ENCODE measurements at regions not wholly inside any gene's neighbourhood (a gene's known extent, or its start where the extent isn't known, plus 50 kb on each side); places are given as distances from the start of the nearest gene placed in this dataset.

DNA sequence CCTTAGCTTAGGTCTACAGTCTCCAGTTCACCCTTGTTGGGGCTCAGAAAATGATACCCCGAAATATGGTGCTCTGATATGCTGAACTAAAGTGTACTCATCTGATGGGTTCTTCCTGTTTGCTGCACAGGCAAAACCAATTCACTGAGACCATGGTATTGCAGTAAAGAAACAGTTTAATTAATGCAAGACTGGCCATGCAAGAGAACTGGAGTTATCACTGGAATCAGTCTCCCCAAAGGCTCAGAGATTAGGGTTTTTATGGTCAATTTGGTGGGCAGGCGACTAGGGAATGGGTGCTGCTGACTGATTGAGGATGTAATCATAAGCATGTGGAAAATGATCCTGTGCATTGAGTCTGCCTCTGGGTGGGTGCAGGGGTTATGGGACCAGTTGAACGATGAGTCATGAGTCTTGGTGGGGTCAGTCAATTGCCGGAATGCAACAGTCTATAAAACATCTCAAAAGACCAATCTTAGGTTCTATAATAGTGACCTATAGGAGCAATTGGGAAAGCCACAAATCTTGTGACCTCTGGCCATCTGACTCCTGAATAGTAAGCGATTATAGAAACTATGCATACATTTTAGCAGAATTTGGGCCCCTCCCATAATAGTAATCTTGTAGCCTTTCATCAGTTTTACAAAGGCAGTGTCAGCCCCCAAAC lies 113.0 kb upstream of the ANKRD55 start:
- Histone ChIP-seq H3K4me1 (ENCODE audit: control insufficient read depth in 1 of 2, insufficient read depth in 2 of 2, low read depth in 1 of 2, low read length in 1 of 2) (peaks cover 6 to 12% of the 10 kb centered on the region in 2 experiments; a peak in 3 of 4 replicates), H3K36me3 (replicated peaks in 1 of 2; ENCODE audit: control insufficient read depth in 1 of 2, insufficient read depth in 2 of 2, low read length in 1 of 2) (no peaks in the 10 kb centered on the region), H3K9me2 (no peaks in the 10 kb centered on the region), H4K20me1 (ENCODE audit: insufficient read depth) (no peaks in the 10 kb centered on the region), H3K27me3 (ENCODE audit: insufficient read depth) (no peaks in the 10 kb centered on the region), H3K4me3 (ENCODE audit: low read depth in 2 of 2, low read length in 1 of 2) (no peak overlapping the region), H3K79me2 (ENCODE audit: insufficient read depth) (no peaks in the 10 kb centered on the region), H3F3A (replicated peaks; ENCODE audit: insufficient read depth) (peaks cover 11% of the 10 kb centered on the region), H3K27ac (ENCODE audit: low read depth in 2 of 2, low read length in 1 of 2) (peak overlapping the region in 1 of 2 experiments; percentile 83; a peak in 2 of 4 replicates), H3K9me3 (no peaks in the 10 kb centered on the region), H3K4me2 (no peak overlapping the region), H2AFZ (ENCODE audit: low read depth) (no peak overlapping the region), H3K9ac (no peak overlapping the region)
- ChIA-PET CTCF (no interaction called here), POLR2A (no interaction called here)
- 68% methylated on average over 5 of the region's 5 CpGs for WGBS (ENCODE audit: low lambda C conversion rate)
- no peak for DNase-seq
- TF ChIP-seq ELF1 (IDR thresholded peaks at IDR 0.05) (no peak), JUND (IDR thresholded peaks at IDR 0.05) (no peak), CHD2 (IDR thresholded peaks at IDR 0.05; ENCODE audit: low read length, partially characterized antibody) (no peak), SIN3A (IDR thresholded peaks at IDR 0.05; ENCODE audit: borderline replicate concordance, low read depth, low read length) (no peak), POLR2AphosphoS5 (IDR thresholded peaks at IDR 0.05; ENCODE audit: low read depth, low read length) (no peak), GATA2 (CRISPR knock-in tag; IDR thresholded peaks at IDR 0.05) (no peak), RFX5 (IDR thresholded peaks at IDR 0.05; ENCODE audit: low read length) (no peak), FOXJ3 (CRISPR knock-in tag; IDR thresholded peaks at IDR 0.05) (no peak), TCF12 (IDR thresholded peaks at IDR 0.05) (no peak), YY1 (IDR thresholded peaks at IDR 0.05; ENCODE audit: low read depth) (no peak), NFIC (IDR thresholded peaks at IDR 0.05; ENCODE audit: borderline replicate concordance) (no peak), PBX3 (IDR thresholded peaks at IDR 0.05) (no peak), FOXM1 (IDR thresholded peaks at IDR 0.05; ENCODE audit: low read depth) (no peak), FOSL2 (IDR thresholded peaks at IDR 0.05; ENCODE audit: borderline replicate concordance, low read depth) (no peak), EP300 (IDR thresholded peaks at IDR 0.05; ENCODE audit: borderline replicate concordance in 1 of 2, low read depth in 1 of 2, low read length in 1 of 2) (no peak)
- TF ChIP-seq, protein P1, sequence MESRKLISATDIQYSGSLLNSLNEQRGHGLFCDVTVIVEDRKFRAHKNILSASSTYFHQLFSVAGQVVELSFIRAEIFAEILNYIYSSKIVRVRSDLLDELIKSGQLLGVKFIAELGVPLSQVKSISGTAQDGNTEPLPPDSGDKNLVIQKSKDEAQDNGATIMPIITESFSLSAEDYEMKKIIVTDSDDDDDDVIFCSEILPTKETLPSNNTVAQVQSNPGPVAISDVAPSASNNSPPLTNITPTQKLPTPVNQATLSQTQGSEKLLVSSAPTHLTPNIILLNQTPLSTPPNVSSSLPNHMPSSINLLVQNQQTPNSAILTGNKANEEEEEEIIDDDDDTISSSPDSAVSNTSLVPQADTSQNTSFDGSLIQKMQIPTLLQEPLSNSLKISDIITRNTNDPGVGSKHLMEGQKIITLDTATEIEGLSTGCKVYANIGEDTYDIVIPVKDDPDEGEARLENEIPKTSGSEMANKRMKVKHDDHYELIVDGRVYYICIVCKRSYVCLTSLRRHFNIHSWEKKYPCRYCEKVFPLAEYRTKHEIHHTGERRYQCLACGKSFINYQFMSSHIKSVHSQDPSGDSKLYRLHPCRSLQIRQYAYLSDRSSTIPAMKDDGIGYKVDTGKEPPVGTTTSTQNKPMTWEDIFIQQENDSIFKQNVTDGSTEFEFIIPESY (IDR thresholded peaks at IDR 0.05; ENCODE audit: borderline replicate concordance, low read depth): no peak

DNA sequence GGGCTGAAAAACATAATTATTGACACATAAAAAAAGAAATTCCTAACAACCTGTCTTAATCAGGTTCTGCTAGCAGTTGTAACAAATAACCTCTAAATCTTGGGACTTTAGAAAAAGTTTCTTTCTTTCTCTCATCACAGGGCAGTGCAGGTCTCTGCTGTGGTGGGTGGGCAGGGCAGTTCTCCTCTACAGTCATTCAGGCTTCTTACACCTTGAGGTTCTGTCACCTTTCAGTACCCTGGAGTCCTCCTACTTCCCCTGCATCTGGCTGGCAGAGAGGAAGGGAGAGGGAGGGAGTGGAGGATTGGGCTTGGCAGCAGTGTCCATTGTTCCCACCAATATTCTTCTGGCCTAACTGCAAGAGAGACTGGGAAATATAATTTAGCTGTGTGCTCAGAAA lies 112.2 kb upstream of the ANKRD55 start:
- Histone ChIP-seq H3K9ac (no peak overlapping the region), H3K27ac (ENCODE audit: low read depth in 2 of 2, low read length in 1 of 2) (peak overlapping the region in 1 of 2 experiments; percentile 83; a peak in 2 of 4 replicates), H3K27me3 (ENCODE audit: insufficient read depth) (no peaks in the 10 kb centered on the region), H3K9me3 (no peaks in the 10 kb centered on the region), H3K4me2 (no peak overlapping the region), H3K9me2 (no peaks in the 10 kb centered on the region), H3K79me2 (ENCODE audit: insufficient read depth) (no peaks in the 10 kb centered on the region), H3F3A (replicated peaks; ENCODE audit: insufficient read depth) (peaks cover 8% of the 10 kb centered on the region), H3K4me1 (ENCODE audit: control insufficient read depth in 1 of 2, insufficient read depth in 2 of 2, low read depth in 1 of 2, low read length in 1 of 2) (peaks cover 4 to 8% of the 10 kb centered on the region in 2 experiments; a peak in 2 of 4 replicates), H2AFZ (ENCODE audit: low read depth) (no peak overlapping the region), H4K20me1 (ENCODE audit: insufficient read depth) (no peaks in the 10 kb centered on the region), H3K36me3 (replicated peaks in 1 of 2; ENCODE audit: control insufficient read depth in 1 of 2, insufficient read depth in 2 of 2, low read length in 1 of 2) (no peaks in the 10 kb centered on the region), H3K4me3 (ENCODE audit: low read depth in 2 of 2, low read length in 1 of 2) (no peak overlapping the region)
- DNase-seq: no peak
- CTCF ChIA-PET: no interaction called here
- POLR2A ChIA-PET: no interaction called here
- no peak for TF ChIP-seq PBX3 (IDR thresholded peaks at IDR 0.05)
- TF ChIP-seq NRF1 (IDR thresholded peaks at IDR 0.05; ENCODE audit: low read depth, low read length): no peak
- no peak for TF ChIP-seq RCOR1 (IDR thresholded peaks at IDR 0.05; ENCODE audit: low read length)
- no peak for TF ChIP-seq YY1 (IDR thresholded peaks at IDR 0.05; ENCODE audit: low read depth)
- TF ChIP-seq TEAD4 (IDR thresholded peaks at IDR 0.05; ENCODE audit: borderline replicate concordance, insufficient read depth): no peak
- no peak for TF ChIP-seq POLR2AphosphoS5 (IDR thresholded peaks at IDR 0.05; ENCODE audit: low read depth, low read length)
- no peak for TF ChIP-seq SIN3A (IDR thresholded peaks at IDR 0.05; ENCODE audit: borderline replicate concordance, low read depth, low read length)
- TF ChIP-seq SMC3 (IDR thresholded peaks at IDR 0.05; ENCODE audit: low read depth, low read length): no peak
- no peak for TF ChIP-seq RXRA (IDR thresholded peaks at IDR 0.05; ENCODE audit: borderline replicate concordance, low read depth)
- TF ChIP-seq, protein P1 (IDR thresholded peaks at IDR 0.05; ENCODE audit: borderline replicate concordance, low read depth): no peak
- TF ChIP-seq, protein P2, sequence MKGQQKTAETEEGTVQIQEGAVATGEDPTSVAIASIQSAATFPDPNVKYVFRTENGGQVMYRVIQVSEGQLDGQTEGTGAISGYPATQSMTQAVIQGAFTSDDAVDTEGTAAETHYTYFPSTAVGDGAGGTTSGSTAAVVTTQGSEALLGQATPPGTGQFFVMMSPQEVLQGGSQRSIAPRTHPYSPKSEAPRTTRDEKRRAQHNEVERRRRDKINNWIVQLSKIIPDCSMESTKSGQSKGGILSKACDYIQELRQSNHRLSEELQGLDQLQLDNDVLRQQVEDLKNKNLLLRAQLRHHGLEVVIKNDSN (IDR thresholded peaks at IDR 0.05; ENCODE audit: borderline replicate concordance, low read depth): no peak
